ENCODE measurements at regions not wholly inside any gene's neighbourhood (a gene's known extent, or its start where the extent isn't known, plus 50 kb on each side); places are given as distances from the start of the nearest gene placed in this dataset.
A peak's percentile ranks its signal among the peaks of the same experiment; 100 is the strongest.

DNA sequence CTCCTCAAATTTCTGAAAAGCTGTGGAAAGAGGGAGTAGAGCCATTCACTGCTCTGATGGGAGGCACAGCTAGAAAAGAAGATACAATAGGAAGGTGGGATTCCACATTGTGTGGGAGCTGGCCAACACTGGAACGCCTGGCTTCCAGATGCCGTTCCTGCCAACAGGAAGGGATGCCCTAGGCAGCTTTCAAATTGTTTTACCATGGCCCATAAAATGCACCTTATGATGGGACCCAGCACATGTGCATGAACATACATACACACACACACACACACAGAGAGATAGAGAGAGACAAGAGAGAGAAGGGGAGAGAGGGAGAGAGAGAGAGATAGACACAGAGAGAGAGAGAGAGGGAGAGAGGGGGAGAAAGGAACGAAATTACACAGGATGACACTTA lies 86.1 kb upstream of the BZW1 start:
- in situ Hi-C loops (cut with HindIII; ENCODE audit: low sequenced_read_pairs) = no loop called here
- DNase-seq (ENCODE audit: low spot score) = no peak

DNA sequence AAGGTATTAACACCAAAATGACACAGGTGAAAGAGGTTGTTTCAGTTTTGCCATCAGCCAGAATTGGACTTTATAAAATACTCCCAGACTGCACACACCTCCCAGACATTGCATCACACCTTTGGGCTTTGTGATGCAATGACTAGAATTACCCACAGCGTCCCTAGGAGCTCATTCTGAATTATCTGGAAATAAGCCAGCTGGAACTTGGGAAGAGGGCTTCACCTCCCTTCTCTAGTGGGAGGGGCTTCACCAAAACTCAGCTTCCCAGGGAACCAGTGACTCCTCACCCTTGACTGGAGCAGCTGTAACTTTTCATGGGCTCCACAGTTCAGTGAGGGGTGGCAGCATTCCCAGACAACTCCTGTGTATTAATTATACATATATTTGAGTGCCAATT lies 83.1 kb upstream of the BZW1 start:
- in situ Hi-C loops (cut with HindIII; ENCODE audit: low sequenced_read_pairs) = no loop called here
- no peak for DNase-seq (ENCODE audit: low spot score)

DNA sequence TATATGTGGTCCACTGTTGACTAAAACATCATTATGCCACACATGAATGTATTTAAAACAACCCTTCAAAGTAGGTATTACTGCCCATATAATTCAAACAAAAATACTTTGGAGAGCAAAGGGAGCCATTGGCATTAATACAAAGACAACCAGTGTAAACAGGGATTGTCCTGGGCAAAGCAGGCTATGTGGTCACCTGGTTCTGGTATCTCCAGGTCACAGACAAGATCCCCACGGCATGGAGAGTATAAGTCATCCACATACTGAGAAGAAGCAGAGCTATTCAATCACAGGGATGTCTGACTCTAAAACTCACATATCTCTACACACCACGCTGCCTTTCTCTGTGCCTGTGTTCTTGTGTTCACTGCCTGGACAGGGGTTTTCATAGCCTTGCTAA lies 81.4 kb upstream of the BZW1 start:
- in situ Hi-C loops (cut with HindIII; ENCODE audit: low sequenced_read_pairs) = no loop called here

DNA sequence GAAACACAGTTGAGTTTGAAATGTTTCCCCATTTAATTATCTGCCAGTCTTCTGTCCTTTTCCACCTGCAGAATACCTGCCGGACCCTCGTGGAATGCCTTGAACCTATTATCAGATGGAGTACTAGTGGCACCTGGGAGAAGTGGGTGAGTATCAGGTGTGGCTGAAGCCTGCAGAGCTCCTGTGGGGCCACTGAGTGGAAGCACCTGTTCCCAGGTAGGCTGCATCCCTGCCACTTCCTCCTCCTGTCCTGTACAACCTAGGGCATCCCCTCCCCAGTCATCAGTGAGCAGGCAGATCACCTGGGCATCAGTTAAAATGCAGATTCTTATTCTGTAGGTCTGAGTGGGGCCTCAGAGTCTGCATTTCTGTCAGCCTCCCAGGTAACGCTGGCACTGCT lies 80.8 kb upstream of the BZW1 start:
- in situ Hi-C loops (cut with HindIII; ENCODE audit: low sequenced_read_pairs) = no loop called here

More for the DNA sequence above, 81.4 kb upstream of the BZW1 start:
- DNase-seq (ENCODE audit: low spot score) = no peak

DNA sequence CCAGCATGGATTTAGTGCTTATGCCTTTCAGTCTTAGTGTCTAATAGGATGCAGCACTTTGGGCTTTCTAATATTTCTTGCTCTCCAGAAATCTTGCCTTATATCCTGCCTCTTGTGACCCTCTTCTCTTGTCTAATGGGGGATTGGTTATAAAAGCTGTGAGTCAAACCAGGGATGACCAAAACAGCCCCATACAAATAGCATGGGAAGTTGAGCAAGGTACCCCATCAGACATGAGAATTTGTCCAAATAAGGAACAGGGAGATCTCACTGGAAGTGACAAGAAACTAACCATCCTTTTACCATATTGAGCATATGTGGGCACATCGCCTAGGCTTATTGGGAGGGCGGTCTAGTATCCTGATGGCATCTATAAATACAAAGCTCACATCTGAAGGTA lies 78.8 kb upstream of the BZW1 start:
- in situ Hi-C loops (cut with HindIII; ENCODE audit: low sequenced_read_pairs) = no loop called here
- no peak for DNase-seq (ENCODE audit: low spot score)

More for the DNA sequence above, 80.8 kb upstream of the BZW1 start:
- DNase-seq (ENCODE audit: low spot score) = no peak

GRCh38 chr2:200733713-200734198 lies 78.0 kb upstream of the BZW1 start:
- in situ Hi-C loops (cut with HindIII; ENCODE audit: low sequenced_read_pairs) = no loop called here

DNA sequence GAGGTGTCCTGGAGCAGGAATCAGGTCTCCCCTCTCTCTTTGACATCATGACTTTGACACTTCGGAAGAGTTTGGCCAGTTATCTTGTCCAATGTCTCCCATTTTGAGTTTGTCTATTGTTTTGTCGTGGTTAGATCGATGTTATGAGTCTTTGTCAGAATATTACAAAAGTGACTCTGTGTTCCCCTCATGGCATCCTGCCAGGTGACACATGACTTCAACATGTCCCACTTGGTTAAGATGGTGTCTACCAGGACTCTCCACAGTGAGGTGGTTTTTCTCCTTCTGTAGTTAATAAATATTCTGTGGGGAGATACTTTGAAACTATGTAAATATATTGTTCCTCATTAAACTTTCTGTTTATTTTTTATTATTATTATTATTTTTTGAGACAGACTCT lies 76.6 kb upstream of the BZW1 start:
- DNase-seq (ENCODE audit: low spot score) = no peak
- in situ Hi-C loops (cut with HindIII; ENCODE audit: low sequenced_read_pairs) = no loop called here

More at GRCh38 chr2:200733713-200734198, 78.0 kb upstream of the BZW1 start:
- DNase-seq (ENCODE audit: low spot score) = no peak

DNA sequence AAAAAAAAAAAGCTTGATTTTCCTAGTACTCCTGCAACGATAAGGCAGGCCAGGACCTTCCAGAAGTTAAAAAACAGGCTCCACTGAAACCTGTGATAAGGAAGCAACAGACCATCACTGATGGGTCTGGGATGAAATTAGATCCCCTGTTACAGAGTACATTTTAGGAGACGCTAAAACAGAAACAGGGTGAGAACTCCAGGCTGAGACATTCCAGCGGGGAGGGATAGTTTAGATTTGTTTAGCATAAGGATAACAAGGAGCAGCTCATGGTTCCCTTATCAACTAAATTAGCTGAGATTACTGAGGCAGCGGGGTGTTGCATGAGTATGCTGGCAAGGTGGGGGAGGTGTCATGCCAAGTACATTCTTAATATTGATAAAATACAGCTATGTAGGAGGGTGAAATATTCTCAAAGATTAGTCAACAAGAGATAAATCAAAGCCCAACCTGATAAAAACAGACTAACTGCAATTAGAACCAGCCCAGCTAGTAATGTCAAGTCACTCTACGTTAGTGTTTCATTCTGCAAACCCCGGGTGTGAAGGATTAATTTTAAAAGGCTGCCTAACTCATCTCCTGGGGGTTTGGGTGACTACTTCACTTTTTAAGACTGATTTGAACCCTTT lies 75.0 kb upstream of the BZW1 start:
- in situ Hi-C loops (cut with HindIII; ENCODE audit: low sequenced_read_pairs) = no loop called here
- no peak for DNase-seq (ENCODE audit: low spot score)

- no peak for DNase-seq (ENCODE audit: low spot score)
- in situ Hi-C loops (cut with HindIII; ENCODE audit: low sequenced_read_pairs) = no loop called here
Measured at GRCh38 chr2:200737585-200737984, 74.1 kb upstream of the BZW1 start.

- in situ Hi-C loops (cut with HindIII; ENCODE audit: low sequenced_read_pairs) = no loop called here
- no peak for DNase-seq (ENCODE audit: low spot score)
Measured at GRCh38 chr2:200738590-200738989, 73.1 kb upstream of the BZW1 start.

DNA sequence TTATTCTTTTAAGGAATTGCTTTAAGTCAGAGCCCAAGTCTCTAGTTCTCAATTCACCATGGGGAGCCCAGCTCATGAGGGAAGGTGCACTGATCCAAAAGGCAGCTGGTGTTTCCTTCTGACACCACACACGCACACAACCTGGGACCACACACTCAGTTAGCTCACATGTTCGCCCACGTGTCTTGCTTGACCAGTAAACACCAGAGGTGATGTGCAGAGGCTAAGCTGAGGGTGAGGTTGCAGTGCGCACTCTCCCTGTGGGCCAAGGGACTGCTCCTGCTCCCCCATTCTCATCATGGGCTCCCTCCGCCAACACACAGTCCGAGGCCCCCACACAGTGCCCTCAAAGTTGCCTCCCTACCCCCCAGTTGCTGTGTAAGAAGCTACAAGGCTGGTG lies 70.8 kb upstream of the BZW1 start:
- in situ Hi-C loops (cut with HindIII; ENCODE audit: low sequenced_read_pairs) = no loop called here
- DNase-seq (ENCODE audit: low spot score) = no peak

- DNase-seq (ENCODE audit: low spot score) = no peak
- in situ Hi-C loops (cut with HindIII; ENCODE audit: low sequenced_read_pairs) = no loop called here
Measured at GRCh38 chr2:200741468-200742202, 70.1 kb upstream of the BZW1 start.

DNA sequence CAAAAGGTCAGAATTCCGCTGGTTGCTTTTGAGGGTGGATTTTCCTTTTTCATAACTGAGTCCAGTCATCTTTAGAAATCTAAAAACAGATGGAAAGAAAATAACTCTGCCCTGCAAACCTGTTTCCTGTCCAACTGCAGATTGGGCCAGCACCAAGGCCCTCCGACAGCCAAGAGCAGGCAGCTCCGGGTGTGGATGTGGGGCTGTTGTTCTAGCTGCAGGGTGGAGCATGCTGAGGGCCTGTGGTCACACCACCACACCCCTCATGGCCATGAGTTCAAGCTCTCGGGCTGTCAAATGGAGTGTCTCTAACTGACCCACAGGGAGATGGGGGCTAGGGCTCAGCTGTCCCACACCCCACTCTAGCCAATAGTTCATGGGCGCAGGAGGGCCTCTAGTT lies 69.3 kb upstream of the BZW1 start:
- in situ Hi-C loops (cut with HindIII; ENCODE audit: low sequenced_read_pairs) = no loop called here
- peak; percentile 80 for DNase-seq (ENCODE audit: low spot score)

DNA sequence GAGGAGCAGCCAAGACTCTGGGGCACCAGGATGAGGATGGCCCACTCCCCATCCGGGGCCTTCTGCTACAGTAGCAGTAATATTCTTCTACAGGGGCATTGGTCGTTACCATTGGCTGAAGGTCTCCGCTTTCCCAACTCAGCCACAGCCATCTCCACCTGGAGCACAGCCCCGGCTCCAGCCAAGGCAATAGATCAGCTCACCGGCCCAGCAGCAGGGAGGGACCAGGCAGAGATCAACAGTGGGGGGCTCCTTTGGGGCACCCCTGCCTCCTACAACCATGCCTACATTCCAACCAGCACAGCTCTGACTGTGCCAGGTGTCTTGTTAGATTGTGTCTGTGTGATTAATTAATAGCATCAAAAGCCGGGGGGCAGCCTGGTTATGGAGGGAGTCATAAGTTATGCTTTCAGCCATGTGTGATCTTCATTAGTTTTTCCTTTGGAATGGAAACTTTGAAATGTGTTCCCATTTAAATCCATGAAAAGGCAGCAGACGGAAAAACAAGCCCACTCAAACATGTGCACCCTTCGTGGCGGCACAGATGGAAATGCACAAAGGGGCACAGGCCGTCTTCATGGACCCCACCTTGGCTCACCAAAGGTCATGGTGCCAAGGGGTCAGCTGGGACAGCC lies 68.6 kb upstream of the BZW1 start:
- no peak for DNase-seq (ENCODE audit: low spot score)
- in situ Hi-C loops (cut with HindIII; ENCODE audit: low sequenced_read_pairs) = no loop called here

DNA sequence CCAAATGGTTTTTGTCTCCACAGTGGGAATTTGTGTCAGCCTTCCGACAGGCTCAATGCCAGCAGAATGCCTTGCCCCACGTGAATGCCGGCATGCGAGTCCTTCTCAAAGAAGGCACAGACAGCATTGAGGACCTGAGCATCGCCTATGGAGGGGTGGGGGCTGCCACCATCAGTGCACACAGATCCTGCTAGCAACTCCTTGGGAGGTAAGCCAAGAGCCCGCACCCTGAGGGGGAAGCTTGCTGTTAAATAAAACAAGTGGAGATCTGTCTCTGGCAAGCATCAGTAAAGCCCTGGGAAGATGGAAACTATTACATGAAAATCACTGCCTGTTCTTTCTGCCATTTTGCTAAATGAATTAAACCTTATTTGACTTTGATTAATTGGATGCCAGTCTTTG lies 67.5 kb upstream of the BZW1 start:
- in situ Hi-C loops (cut with HindIII; ENCODE audit: low sequenced_read_pairs) = no loop called here
- peak; percentile 57 for DNase-seq (ENCODE audit: low spot score)

DNA sequence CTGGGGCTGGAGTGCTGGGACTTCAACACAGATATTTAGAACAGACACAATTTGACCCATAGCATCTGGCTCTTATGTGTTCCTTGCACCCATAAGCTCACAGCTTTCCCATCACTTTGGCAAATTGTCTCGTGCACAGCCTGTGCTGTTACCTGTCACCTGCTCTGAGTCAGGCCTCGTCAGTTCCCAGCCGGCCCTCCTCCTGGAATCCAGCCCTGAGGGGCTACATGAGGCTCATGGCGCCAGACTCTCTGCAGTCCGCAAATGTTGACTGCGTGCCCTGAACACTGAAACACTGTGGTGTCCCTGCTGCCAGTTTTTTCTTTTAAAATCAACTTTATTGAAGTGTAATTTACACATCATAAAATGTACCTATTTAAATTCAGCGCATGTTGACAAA lies 65.4 kb upstream of the BZW1 start:
- in situ Hi-C loops (cut with HindIII; ENCODE audit: low sequenced_read_pairs) = no loop called here
- DNase-seq (ENCODE audit: low spot score) = no peak

GRCh38 chr2:200747668-200748618 lies 63.8 kb upstream of the BZW1 start:
- in situ Hi-C loops (cut with HindIII; ENCODE audit: low sequenced_read_pairs) = no loop called here
- no peak for DNase-seq (ENCODE audit: low spot score)

DNA sequence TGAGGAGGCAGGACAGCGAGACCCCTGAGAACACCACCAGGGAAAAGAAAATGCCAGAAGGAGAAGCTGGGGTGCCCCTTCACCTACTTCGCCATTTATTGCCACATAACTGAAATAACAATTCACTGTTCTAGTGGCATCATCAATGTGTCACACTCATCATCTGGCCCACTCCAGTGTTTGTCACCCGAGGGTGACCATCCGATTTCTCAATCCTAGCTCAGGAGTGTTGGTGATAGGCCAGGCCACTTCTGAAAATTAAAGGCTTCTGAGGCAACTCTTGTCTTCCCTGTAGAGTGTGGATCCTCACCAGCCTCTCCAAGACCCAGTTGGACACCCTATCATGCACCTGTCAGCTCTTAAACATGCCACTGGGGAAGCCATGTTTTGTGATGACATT lies 62.9 kb upstream of the BZW1 start:
- in situ Hi-C loops (cut with HindIII; ENCODE audit: low sequenced_read_pairs) = no loop called here
- DNase-seq (ENCODE audit: low spot score) = no peak

DNA sequence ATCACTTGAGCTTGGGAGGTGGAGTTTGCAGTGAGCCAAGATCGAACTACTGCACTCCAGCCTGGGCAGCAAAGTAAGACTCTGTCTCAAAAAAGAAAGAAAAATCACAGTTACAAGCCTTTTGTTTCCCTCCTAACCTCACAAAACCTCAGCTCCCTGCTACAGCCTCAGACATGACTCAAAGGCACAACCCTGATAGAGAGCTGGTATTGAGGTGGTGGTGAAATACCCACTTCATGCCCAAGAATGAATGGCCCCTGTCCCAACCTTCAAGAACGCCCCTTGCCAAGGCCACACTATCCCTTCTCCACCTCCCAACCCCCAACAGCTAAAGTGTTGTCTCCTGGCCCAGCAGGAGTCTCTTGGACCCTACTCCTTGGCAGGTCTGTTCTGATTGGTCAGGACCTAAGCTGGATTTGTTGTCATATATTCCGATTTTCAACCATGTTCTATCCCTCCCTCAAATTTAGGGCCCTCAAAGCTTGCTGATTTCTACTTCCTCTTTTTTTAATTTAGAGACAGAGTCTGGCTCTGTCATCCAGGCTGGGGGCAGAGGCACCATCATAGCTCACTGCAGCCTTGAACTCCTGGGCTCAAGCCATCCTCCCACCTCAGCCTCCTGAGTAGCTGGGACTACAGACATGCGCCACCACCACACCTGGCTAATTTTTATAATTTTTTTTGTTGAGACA lies 61.9 kb upstream of the BZW1 start:
- in situ Hi-C loops (cut with HindIII; ENCODE audit: low sequenced_read_pairs) = no loop called here

More for the DNA sequence above, 61.9 kb upstream of the BZW1 start:
- DNase-seq (ENCODE audit: low spot score) = no peak

Data from G401 (cell line).